Psoas muscle (tissue), 7 donors: ENCODE measurements at regions not wholly inside any gene's neighbourhood (a gene's known extent, or its start where the extent isn't known, plus 50 kb on each side); places are given as distances from the start of the nearest gene placed in this dataset.

Experiments used
- ATAC-seq, 4 donors: fragments of 200-7000 bp; cut with Tn5 transposase; one replicate each; pipeline ENCODE4 v1.9.1; 2020; ENCODE audit warnings: moderate library complexity in 3 of 4, mild to moderate bottlenecking in 2 of 4
- DNase-seq, 2 donors: peaks; one replicate each; pipeline ENCODE4 v3.0.0-alpha.2; 2020
- H3K27ac ChIP-seq: fragments of 200-600 bp; one replicate; pipeline ENCODE4 v1.8.0; 2022
- H3K27me3 ChIP-seq, 3 donors: fragments of 200-600 bp in 1 of 3; one replicate each; pipeline versions ENCODE4 v1.6.1 to v1.8.0; 2013 to 2022; ENCODE audit warnings: low read length in 2 of 3, mild to moderate bottlenecking in 2 of 3, moderate library complexity in 1 of 3; ENCODE audit not compliant: insufficient read depth in 3 of 3
- H3K36me3 ChIP-seq, 2 donors: fragments of 200-600 bp in 1 of 2; one replicate each; pipeline versions ENCODE4 v1.6.1 to v1.8.0; 2013 to 2022; ENCODE audit warnings: low read depth in 1 of 2, mild to moderate bottlenecking in 1 of 2, moderate library complexity in 1 of 2; ENCODE audit not compliant: insufficient read depth in 1 of 2
- H3K4me1 ChIP-seq: fragments of 200-600 bp; one replicate; pipeline ENCODE4 v1.8.0; 2022
- H3K4me3 ChIP-seq: fragments of 200-600 bp; one replicate; pipeline ENCODE4 v1.8.0; 2022; ENCODE audit warnings: mild to moderate bottlenecking
- H3K9me3 ChIP-seq: fragments of 200-600 bp; one replicate; pipeline ENCODE4 v1.8.0; 2022
- WGBS, 3 donors: extraction: QIAGEN DNeasy Blood & Tissue Kit; methylation state at CpG; one replicate each; pipeline versions ENCODE4 v1.1.6 to v1.1.7; 2013; 5-methylcytosine and 5-hydroxymethylcytosine counted together
- intact Hi-C, 2 donors: fragments of 100-400 bp; cut with DNase I; formaldehyde crosslinking; loops; one replicate each; pipeline versions ENCODE4 v1.11.0 to v1.14.2; 2022
- TF ChIP-seq, protein P1 (sequence below): fragments of 200-600 bp; IDR thresholded peaks from one replicate; pipeline ENCODE4 v1.8.0; 2022; ENCODE audit warnings: antibody characterized with exemption
- donor health status: healthy with polysubstance abuse.
- donor health status: DM: no; HTN: no; CAD: no; lungs with moderate emphysema.
- donor health status: Bipolar disorder and iron deficiency.
- donor health status: healthy.
- donor health status: DM: yes; HTN: yes; CAD: no.
- donor health status: DM: no; HTN: no; CAD: no.
- donor health status: DM: yes; HTN: yes; CAD: no.

GRCh38 chr2:149819356-149819957, 231.9 kb upstream of the MMADHC start:
- H3K36me3 ChIP-seq, result no peaks in the 10 kb centered on the region
- H3K27ac ChIP-seq, result no peak overlapping the region
- no peak overlapping the region for H3K4me3 ChIP-seq
- TF ChIP-seq, protein P1, sequence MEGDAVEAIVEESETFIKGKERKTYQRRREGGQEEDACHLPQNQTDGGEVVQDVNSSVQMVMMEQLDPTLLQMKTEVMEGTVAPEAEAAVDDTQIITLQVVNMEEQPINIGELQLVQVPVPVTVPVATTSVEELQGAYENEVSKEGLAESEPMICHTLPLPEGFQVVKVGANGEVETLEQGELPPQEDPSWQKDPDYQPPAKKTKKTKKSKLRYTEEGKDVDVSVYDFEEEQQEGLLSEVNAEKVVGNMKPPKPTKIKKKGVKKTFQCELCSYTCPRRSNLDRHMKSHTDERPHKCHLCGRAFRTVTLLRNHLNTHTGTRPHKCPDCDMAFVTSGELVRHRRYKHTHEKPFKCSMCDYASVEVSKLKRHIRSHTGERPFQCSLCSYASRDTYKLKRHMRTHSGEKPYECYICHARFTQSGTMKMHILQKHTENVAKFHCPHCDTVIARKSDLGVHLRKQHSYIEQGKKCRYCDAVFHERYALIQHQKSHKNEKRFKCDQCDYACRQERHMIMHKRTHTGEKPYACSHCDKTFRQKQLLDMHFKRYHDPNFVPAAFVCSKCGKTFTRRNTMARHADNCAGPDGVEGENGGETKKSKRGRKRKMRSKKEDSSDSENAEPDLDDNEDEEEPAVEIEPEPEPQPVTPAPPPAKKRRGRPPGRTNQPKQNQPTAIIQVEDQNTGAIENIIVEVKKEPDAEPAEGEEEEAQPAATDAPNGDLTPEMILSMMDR, result no peak
- intact Hi-C loops, result no loop called here
- ATAC-seq, result no peak
- no peak for DNase-seq
- H3K4me1 ChIP-seq, result no peaks in the 10 kb centered on the region
- no peaks in the 10 kb centered on the region for H3K27me3 ChIP-seq
- 77 to 87% (median 83%) methylated on average over 3 of the region's 3 CpGs for WGBS, 3 donors
- no peaks in the 10 kb centered on the region for H3K9me3 ChIP-seq

DNA sequence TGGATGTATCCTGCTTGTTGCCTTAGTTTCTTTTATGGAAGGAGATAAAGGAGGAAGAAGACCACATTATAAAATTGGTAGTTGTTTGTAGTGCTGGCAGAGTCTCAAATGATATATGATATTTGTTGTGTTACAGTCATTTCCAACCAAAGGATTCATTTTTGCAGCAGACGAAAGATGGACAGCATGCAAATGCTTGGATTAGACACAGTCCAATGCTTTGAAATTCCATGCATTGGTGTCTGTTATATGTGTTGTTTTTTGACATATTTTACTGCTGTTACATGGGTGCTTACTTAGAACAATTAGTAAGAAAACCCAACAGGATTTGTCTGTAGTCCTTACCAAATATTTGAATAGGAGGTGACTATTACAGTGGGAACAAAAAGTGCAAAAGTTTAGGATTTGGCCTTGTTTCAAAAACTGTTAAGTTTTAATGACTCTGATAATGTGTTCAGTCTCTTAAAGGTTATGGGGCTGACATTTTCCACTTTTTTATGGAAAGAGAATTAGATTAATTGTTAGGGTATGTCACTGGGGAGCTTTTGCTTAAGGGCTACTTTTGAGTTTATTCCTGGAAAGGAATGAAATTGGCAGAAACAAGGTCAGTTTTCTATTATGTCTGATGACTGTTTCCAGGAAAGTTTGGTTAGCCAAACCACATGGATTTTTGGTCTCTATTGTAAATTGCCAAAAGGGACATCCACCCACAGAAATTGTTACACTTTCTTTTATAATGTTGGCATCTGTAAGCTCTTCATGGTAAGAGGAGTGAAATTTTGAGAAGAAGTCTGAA, 229.4 kb upstream of the MMADHC start:
- no peak for ATAC-seq
- Histone ChIP-seq H3K27me3 (no peaks in the 10 kb centered on the region), H3K9me3 (no peaks in the 10 kb centered on the region), H3K36me3 (no peaks in the 10 kb centered on the region), H3K27ac (no peak overlapping the region), H3K4me1 (no peaks in the 10 kb centered on the region), H3K4me3 (no peak overlapping the region)
- DNase-seq, result no peak
- TF ChIP-seq, protein P1, result no peak
- intact Hi-C loops, result no loop called here
- WGBS, 3 donors, result 60 to 78% (median 68%) methylated on average over 1 of the region's 1 CpG

DNA sequence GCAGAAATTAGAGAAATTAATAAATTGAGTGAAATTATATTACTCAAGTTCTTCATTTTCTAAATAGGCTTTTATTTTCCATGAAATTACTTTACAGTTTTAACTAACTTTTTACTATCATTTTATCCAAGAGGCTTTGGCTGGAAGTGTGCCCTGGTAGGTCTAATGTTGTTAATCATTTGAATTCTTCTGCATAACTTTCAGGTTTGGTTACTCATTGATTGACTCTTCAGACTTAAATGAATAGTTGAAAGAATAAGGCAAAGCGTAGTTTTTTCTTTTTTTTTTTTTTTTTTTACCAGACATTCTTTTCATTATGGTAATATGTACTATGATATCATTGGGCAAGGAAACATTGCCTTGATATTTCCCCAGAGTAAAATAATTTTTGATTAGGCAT, 228.4 kb upstream of the MMADHC start:
- no peaks in the 10 kb centered on the region for H3K27me3 ChIP-seq
- no peaks in the 10 kb centered on the region for H3K9me3 ChIP-seq
- TF ChIP-seq, protein P1, result no peak
- intact Hi-C loops, result no loop called here
- H3K27ac ChIP-seq, result no peak overlapping the region
- ATAC-seq (no peak), DNase-seq (no peak)
- no peak overlapping the region for H3K4me3 ChIP-seq
- H3K4me1 ChIP-seq, result no peaks in the 10 kb centered on the region
- H3K36me3 ChIP-seq, result no peaks in the 10 kb centered on the region
- 87 to 96% (median 93%) methylated on average over 1 of the region's 1 CpG for WGBS, 3 donors

- 53 to 87% (median 83%) methylated on average over 3 of the region's 3 CpGs for WGBS, 3 donors
These were observed 227.3 kb upstream of the MMADHC start for GRCh38 chr2:149814901-149815300.

More at GRCh38 chr2:149814901-149815300, 227.3 kb upstream of the MMADHC start:
- DNase-seq (no peak), ATAC-seq (no peak)
- H3K9me3 ChIP-seq, result no peaks in the 10 kb centered on the region
- no peak overlapping the region for H3K4me3 ChIP-seq
- intact Hi-C loops, result no loop called here
- H3K27me3 ChIP-seq, result no peaks in the 10 kb centered on the region
- H3K27ac ChIP-seq, result no peak overlapping the region
- H3K36me3 ChIP-seq, result no peaks in the 10 kb centered on the region
- no peaks in the 10 kb centered on the region for H3K4me1 ChIP-seq
- TF ChIP-seq, protein P1, result no peak
